Left lung (tissue), 4 donors: ENCODE measurements at regions not wholly inside any gene's neighbourhood (a gene's known extent, or its start where the extent isn't known, plus 50 kb on each side); places are given as distances from the start of the nearest gene placed in this dataset.

Experiments used
- ATAC-seq: fragments of 200-7000 bp; cut with Tn5 transposase; one replicate; pipeline ENCODE4 v1.9.1; 2020; ENCODE audit warnings: moderate library complexity
- DNase-seq, 4 donors: peaks; one replicate each; pipeline ENCODE4 v3.0.0-alpha.2; 2013 to 2020
- H3K27ac ChIP-seq, 2 donors: fragments of 200-600 bp; sonication (generic) in 1 of 2; one replicate each; pipeline versions ENCODE4 v1.5.0 to v1.8.0; 2020 to 2021
- H3K27me3 ChIP-seq, 2 donors: fragments of 200-600 bp; sonication (generic) in 1 of 2; one replicate each; pipeline versions ENCODE4 v1.5.0 to v1.8.0; 2020 to 2021
- H3K36me3 ChIP-seq, 2 donors: fragments of 200-600 bp; sonication (generic) in 1 of 2; one replicate each; pipeline versions ENCODE4 v1.5.0 to v1.8.0; 2020 to 2021
- H3K4me1 ChIP-seq, 2 donors: fragments of 200-600 bp; one replicate each; pipeline ENCODE4 v1.8.0; 2021
- H3K4me3 ChIP-seq, 2 donors: fragments of 200-600 bp; sonication (generic) in 1 of 2; one replicate each; pipeline versions ENCODE4 v1.5.0 to v1.8.0; 2020 to 2021; ENCODE audit warnings: mild to moderate bottlenecking in 1 of 2
- H3K9me3 ChIP-seq, 2 donors: fragments of 200-600 bp; sonication (generic) in 1 of 2; one replicate each; pipeline versions ENCODE4 v1.5.0 to v1.8.0; 2020 to 2021
- intact Hi-C, 2 donors: fragments of 100-400 bp; cut with DNase I; formaldehyde crosslinking; loops; one replicate each; pipeline versions ENCODE4 v1.11.2 to v1.14.2; 2022
- TF ChIP-seq, protein P1 (sequence below), 2 donors: fragments of 200-600 bp; sonication (generic) in 1 of 2; IDR thresholded peaks; one replicate each; pipeline versions ENCODE4 v1.5.0 to v1.8.0; 2021; ENCODE audit warnings: antibody characterized with exemption in 2 of 2
- donor health status: DM: no; HTN: yes; CAD: no.
- donor health status: DM: no; HTN: no; CAD: no.

DNA sequence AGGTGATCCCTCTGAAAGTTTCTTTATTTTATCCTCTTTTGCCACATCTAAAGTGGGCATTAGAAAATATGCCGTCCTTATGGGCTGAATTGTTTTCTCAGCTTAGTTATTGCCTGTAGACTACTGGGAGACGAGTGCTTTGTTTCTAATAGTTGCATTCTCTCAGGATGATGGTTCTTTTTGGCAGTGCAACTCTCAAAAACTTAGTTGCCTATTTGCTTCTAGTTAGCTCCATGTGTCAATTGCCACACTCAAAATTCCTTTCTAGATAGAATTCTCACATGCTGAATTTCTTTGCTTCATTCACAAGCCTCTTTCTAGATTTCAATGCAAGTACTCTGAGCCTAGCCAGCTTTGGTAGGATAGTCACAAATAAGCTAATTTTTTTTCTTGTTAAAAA, 155.5 kb downstream of the FGF10 start:
- ATAC-seq (no peak), DNase-seq (no peak)
- Histone ChIP-seq H3K36me3 (no peaks in the 10 kb centered on the region), H3K27me3 (no peaks in the 10 kb centered on the region), H3K9me3 (no peaks in the 10 kb centered on the region), H3K4me1 (no peaks in the 10 kb centered on the region), H3K4me3 (no peak overlapping the region), H3K27ac (no peak overlapping the region)
- intact Hi-C loops, result no loop called here
- TF ChIP-seq, protein P1, sequence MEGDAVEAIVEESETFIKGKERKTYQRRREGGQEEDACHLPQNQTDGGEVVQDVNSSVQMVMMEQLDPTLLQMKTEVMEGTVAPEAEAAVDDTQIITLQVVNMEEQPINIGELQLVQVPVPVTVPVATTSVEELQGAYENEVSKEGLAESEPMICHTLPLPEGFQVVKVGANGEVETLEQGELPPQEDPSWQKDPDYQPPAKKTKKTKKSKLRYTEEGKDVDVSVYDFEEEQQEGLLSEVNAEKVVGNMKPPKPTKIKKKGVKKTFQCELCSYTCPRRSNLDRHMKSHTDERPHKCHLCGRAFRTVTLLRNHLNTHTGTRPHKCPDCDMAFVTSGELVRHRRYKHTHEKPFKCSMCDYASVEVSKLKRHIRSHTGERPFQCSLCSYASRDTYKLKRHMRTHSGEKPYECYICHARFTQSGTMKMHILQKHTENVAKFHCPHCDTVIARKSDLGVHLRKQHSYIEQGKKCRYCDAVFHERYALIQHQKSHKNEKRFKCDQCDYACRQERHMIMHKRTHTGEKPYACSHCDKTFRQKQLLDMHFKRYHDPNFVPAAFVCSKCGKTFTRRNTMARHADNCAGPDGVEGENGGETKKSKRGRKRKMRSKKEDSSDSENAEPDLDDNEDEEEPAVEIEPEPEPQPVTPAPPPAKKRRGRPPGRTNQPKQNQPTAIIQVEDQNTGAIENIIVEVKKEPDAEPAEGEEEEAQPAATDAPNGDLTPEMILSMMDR (IDR thresholded peaks at IDR 0.05), result no peak

DNA sequence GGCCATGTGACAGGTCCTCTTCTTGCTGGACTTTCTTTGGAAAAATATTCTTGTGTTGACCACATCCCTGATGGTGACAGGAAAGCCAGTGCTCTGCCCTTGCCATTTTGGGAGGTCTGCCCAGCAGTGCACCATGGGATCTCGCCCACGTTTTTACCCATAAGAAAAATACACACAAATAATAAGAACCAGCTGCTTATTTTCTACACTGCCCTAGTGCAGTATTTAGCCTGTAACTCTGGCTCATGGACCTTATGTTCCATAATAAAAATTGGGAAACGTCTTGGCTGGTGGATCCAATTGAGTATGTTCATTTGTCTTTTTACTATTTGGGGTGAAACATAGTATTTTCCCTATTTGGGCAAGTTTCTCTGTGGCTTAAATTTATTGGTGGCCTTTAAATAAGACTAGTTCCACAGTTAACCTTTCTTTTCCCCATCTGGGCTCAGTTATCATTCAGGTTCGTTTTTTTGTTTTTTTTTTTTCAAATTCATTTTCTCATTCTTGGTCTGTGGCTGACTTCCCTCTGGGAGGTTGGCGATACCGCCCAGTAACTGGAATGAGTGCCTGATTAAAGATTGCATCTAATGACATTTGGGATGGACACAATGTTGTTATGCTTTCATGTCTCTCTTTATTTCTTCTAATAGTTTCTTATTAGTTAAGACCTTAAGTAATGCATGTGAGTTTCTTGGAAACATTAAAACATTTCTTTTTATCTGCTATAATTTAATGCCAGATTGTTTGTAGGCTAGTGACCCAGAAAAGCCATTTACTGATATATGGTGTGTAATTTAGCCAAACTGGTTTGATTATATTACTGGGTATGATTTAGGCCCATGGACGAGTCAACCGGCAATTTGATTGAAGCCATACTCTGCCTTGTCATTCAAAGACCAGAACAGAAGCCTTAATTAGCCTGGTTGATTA, 163.7 kb downstream of the FGF10 start:
- H3K4me3 ChIP-seq, result no peak overlapping the region
- H3K4me1 ChIP-seq, result no peaks in the 10 kb centered on the region
- TF ChIP-seq, protein P1 (IDR thresholded peaks at IDR 0.05), result no peak
- no peaks in the 10 kb centered on the region for H3K36me3 ChIP-seq
- intact Hi-C loops, result no loop called here
- H3K9me3 ChIP-seq, result no peaks in the 10 kb centered on the region
- no peak for DNase-seq
- H3K27ac ChIP-seq, result no peak overlapping the region
- H3K27me3 ChIP-seq, result no peaks in the 10 kb centered on the region
- no peak for ATAC-seq

DNA sequence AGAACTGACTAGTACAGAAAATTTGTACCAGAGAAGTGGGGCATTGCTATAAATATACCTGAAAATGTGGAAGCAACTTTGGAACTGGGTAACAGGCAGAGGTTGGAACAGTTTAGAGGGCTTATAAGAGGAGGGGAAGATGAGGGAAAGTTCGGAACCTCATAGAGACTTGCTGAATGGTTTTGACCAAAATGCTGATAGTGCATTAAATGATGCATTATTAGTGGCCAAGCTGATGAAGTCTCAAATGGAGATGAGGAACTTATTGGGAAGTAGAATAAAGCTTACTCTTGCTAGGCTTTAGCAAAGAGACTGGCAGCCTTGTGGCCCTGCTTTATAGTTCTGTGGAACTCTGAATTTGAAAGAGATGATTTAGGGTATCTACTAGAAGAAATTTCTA, 189.8 kb downstream of the FGF10 start:
- Histone ChIP-seq H3K27me3 (no peaks in the 10 kb centered on the region), H3K27ac (no peak overlapping the region), H3K4me1 (no peaks in the 10 kb centered on the region), H3K4me3 (no peak overlapping the region), H3K36me3 (no peaks in the 10 kb centered on the region), H3K9me3 (peaks cover 0 to 28% of the 10 kb centered on the region in 2 donors)
- intact Hi-C loops, result no loop called here
- ATAC-seq, result no peak
- no peak for DNase-seq
- TF ChIP-seq, protein P1 (IDR thresholded peaks at IDR 0.05), result no peak

DNA sequence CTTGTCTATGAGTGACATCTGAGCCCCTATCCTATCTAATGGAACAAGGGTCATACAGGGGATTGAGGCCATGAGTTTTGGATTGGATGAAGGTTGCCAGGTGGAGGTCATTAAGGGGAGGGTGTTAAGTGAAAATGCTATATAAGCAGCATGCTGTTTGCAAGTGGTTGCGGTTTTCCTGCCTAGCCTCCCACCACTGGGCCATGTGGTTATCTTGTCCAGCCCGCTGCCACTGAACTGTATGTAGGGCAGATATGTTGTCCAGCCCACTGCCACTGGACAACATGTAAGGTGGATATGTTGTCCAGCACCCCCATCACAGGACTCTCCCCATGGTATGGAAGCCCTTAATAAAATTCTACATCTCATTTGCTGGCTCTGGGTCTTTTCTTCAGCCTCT, 200.0 kb downstream of the FGF10 start:
- TF ChIP-seq, protein P1 (IDR thresholded peaks at IDR 0.05), result no peak
- ATAC-seq, result no peak
- no peaks in the 10 kb centered on the region for H3K36me3 ChIP-seq
- no peak for DNase-seq
- no peaks in the 10 kb centered on the region for H3K27me3 ChIP-seq
- no peak overlapping the region for H3K27ac ChIP-seq
- peaks cover 0 to 24% of the 10 kb centered on the region in 2 donors for H3K9me3 ChIP-seq
- H3K4me1 ChIP-seq, result no peaks in the 10 kb centered on the region
- H3K4me3 ChIP-seq, result no peak overlapping the region
- intact Hi-C loops, result no loop called here

DNA sequence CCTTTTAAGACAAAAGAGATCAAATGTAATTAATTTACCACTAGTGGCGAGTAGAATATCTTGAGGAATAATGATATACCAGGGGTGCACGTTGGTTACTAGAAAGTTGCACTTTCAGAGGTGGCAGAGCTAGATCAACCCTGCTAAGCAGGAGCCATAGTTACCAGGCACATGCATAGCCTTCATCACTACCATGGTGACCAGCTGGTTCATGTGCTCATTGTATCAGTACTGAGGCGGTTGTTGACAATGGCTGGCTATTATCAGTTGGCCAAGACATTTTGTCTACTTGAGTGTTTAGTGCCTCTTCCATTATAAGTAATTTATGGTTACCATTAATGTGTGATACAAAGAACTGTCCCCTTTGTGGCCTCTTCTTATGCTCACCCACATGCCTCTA, 201.2 kb downstream of the FGF10 start:
- DNase-seq, result no peak
- no peaks in the 10 kb centered on the region for H3K36me3 ChIP-seq
- intact Hi-C loops, result no loop called here
- no peak overlapping the region for H3K4me3 ChIP-seq
- no peaks in the 10 kb centered on the region for H3K4me1 ChIP-seq
- TF ChIP-seq, protein P1 (IDR thresholded peaks at IDR 0.05), result no peak
- no peaks in the 10 kb centered on the region for H3K27me3 ChIP-seq
- H3K27ac ChIP-seq, result no peak overlapping the region
- peaks cover 0 to 19% of the 10 kb centered on the region in 2 donors for H3K9me3 ChIP-seq
- ATAC-seq, result no peak
